Neural crest cell (in vitro differentiated cells): ENCODE measurements at regions not wholly inside any gene's neighbourhood (a gene's known extent, or its start where the extent isn't known, plus 50 kb on each side); places are given as distances from the start of the nearest gene placed in this dataset.
A peak's percentile ranks its signal among the peaks of the same experiment; 100 is the strongest.

Experiments
- DNase-seq: peaks from one replicate; pipeline ENCODE4 v3.0.0; 2021; ENCODE audit warnings: low read depth, mixed read lengths, low spot score
- H3K27ac Mint-ChIP-seq: one replicate; pipeline ENCODE4 v1.8.0; 2021; ENCODE audit warnings: mild to moderate bottlenecking, mixed read lengths; ENCODE audit not compliant: unreplicated experiment
- H3K27me3 Mint-ChIP-seq: 2 replicates; pipeline ENCODE4 v1.8.0; 2021; ENCODE audit warnings: low read depth, mild to moderate bottlenecking, mixed read lengths
- H3K36me3 Mint-ChIP-seq: 2 replicates; pipeline ENCODE4 v1.8.0; 2021; ENCODE audit warnings: low read depth, mild to moderate bottlenecking, mixed read lengths
- H3K4me1 Mint-ChIP-seq: 2 replicates; pipeline ENCODE4 v1.8.0; 2021; ENCODE audit warnings: mixed read lengths
- H3K4me3 Mint-ChIP-seq: one replicate; pipeline ENCODE4 v1.8.0; 2021; ENCODE audit warnings: mild to moderate bottlenecking, mixed read lengths
- H3K9me3 Mint-ChIP-seq: 2 replicates; pipeline ENCODE4 v1.8.0; 2021; ENCODE audit warnings: mixed read lengths
- TF ChIP-seq, protein P1 (sequence below): fragments of 200-600 bp; sonication (generic); conservative IDR thresholded peaks from 2 replicates; pipeline ENCODE4 v1.5.0; 2021; ENCODE audit warnings: antibody characterized with exemption, mild to moderate bottlenecking

DNA sequence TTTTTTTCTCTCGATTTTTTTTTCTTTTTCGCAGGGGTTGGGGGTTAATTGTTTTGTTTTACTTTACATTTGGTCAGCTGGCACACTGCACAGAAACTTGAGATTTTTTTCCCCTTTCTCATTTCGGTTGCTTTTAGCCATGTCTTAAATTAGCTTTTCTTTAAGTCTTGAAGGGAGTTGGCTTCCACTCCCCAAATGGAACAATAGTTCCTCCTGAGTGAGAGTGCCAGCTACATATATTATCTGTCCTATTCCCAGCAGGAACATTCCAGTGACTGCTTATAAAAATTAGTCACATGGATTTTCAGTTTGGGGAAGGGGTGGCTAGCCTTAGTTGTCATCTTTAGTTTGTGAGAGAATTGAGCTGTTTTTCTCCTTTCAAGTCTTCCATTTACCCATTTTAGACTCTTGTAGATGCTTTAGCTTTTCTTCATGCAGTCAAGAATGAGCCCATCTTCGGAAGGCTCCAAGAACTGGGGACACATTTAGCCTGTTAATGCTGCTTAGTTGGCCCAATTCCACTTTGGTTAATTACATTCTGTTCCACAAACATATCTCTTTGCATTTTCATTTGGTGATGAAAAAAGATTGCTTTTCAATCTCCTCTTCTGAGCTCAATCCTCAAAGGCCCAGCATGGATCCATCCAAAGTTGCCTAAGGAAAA, 510.1 kb upstream of the CXADR start:
- H3K4me3 Mint-ChIP-seq = no peak overlapping the region
- DNase-seq = no peak
- peaks cover 20% of the 10 kb centered on the region for H3K4me1 Mint-ChIP-seq
- TF ChIP-seq, protein P1, sequence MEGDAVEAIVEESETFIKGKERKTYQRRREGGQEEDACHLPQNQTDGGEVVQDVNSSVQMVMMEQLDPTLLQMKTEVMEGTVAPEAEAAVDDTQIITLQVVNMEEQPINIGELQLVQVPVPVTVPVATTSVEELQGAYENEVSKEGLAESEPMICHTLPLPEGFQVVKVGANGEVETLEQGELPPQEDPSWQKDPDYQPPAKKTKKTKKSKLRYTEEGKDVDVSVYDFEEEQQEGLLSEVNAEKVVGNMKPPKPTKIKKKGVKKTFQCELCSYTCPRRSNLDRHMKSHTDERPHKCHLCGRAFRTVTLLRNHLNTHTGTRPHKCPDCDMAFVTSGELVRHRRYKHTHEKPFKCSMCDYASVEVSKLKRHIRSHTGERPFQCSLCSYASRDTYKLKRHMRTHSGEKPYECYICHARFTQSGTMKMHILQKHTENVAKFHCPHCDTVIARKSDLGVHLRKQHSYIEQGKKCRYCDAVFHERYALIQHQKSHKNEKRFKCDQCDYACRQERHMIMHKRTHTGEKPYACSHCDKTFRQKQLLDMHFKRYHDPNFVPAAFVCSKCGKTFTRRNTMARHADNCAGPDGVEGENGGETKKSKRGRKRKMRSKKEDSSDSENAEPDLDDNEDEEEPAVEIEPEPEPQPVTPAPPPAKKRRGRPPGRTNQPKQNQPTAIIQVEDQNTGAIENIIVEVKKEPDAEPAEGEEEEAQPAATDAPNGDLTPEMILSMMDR = no peak
- no peaks in the 10 kb centered on the region for H3K27me3 Mint-ChIP-seq
- peaks cover 13% of the 10 kb centered on the region for H3K9me3 Mint-ChIP-seq
- H3K36me3 Mint-ChIP-seq = no peaks in the 10 kb centered on the region
- peak overlapping the region; percentile 67 for H3K27ac Mint-ChIP-seq

DNA sequence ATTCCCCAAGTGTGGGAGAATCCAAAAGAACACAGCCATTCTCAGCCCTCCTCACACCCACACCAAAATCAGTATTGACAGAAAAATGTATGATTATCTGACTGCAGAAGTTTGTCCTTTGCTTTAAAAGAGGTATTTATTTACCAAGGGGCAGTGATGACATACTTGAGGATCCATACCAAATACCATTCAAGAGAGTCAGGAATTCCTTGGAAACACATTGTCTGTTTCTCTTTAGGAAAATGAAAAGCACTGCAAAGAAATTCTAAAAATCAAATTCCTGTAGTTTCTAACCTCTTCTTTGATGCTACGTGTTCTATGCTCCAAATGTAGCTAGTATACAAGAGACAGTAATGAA, 509.6 kb upstream of the CXADR start:
- TF ChIP-seq, protein P1 = no peak
- H3K36me3 Mint-ChIP-seq = no peaks in the 10 kb centered on the region
- DNase-seq = no peak
- H3K27me3 Mint-ChIP-seq = no peaks in the 10 kb centered on the region
- H3K27ac Mint-ChIP-seq = peak overlapping the region; percentile 67
- H3K9me3 Mint-ChIP-seq = peaks cover 13% of the 10 kb centered on the region
- no peak overlapping the region for H3K4me3 Mint-ChIP-seq
- peaks cover 20% of the 10 kb centered on the region for H3K4me1 Mint-ChIP-seq

DNA sequence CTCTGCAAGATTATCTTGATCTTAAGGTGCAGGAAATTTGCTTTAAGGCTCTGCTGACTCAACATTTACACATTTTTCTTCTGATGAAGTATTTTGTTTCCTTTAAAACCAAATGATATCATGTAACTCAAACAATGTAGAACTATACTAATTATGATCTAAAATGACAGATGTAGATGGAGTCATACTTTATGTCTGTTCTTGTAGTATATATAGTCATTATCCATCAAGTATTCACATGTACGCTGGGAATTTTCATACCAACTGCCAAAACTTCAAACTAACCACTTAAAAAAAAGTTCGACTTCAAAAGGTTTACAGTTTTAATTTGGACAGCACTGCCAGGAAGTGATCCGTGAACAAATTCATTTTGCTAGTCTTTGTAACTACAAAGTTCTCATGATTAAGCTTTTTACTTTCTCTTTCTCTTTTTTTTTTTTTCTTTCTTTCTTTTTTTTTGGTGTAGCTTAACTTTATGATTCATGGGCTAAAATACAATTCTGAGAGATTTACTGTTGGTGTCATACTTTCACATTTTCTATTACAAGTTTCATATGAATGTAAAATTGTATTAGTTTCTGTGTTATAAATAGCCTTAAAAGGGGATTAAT, 509.0 kb upstream of the CXADR start:
- Mint-ChIP-seq H3K4me3 (no peak overlapping the region), H3K4me1 (peaks cover 20% of the 10 kb centered on the region), H3K36me3 (no peaks in the 10 kb centered on the region), H3K27me3 (no peaks in the 10 kb centered on the region), H3K27ac (no peak overlapping the region), H3K9me3 (peaks cover 12% of the 10 kb centered on the region)
- no peak for DNase-seq
- TF ChIP-seq, protein P1 = no peak

DNA sequence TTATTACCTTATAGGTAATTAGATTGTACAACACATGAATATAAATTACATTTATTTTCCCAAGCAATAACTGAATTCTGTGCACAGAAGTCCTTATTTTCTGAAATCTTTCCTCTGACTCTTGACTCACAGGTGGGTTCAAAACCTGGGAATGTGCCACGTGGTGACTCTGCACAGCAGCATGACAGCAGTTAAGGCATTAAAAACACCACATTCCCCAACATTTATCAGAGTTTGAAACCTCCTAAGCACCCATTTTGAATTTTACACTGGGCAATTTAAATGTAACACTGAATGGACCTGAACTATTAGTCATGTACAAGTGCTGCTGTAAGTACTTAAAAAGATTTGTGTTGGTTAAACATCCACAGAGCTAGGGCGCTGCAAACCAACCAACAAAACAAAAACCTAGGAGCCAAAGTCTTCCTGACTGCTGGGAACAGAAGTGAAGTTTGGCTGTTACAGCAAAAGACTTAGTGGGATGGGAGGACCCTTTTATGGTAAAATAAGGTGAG, 480.6 kb upstream of the CXADR start:
- TF ChIP-seq, protein P1 = no peak
- DNase-seq = no peak

DNA sequence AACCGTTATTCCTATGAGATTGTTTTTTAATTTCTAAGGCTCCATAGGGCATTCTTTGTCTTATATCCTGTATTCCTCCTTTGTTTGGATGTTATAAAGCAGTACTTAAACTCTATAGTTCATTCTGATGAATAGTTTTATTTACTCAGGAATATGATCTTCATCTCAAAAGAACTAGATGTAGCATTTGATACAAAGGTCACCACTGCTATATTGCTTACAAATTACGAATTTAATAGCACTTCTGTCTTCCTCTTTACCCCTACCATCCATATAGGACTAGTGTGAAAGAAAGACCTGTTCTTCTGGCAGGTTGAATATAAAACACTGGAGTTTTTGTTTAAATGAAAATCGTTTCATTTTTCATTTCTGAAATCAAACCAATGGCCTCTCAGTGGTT, 468.1 kb upstream of the CXADR start:
- no peak overlapping the region for H3K27ac Mint-ChIP-seq
- H3K36me3 Mint-ChIP-seq = peaks cover 5% of the 10 kb centered on the region
- peaks cover 8% of the 10 kb centered on the region for H3K9me3 Mint-ChIP-seq
- H3K27me3 Mint-ChIP-seq = no peaks in the 10 kb centered on the region
- TF ChIP-seq, protein P1 = no peak
- peaks cover 3% of the 10 kb centered on the region for H3K4me1 Mint-ChIP-seq
- no peak overlapping the region for H3K4me3 Mint-ChIP-seq
- no peak for DNase-seq

More for the DNA sequence above, 480.6 kb upstream of the CXADR start:
- peaks cover 5% of the 10 kb centered on the region for H3K36me3 Mint-ChIP-seq
- H3K27me3 Mint-ChIP-seq = no peaks in the 10 kb centered on the region
- H3K4me3 Mint-ChIP-seq = no peak overlapping the region
- H3K4me1 Mint-ChIP-seq = no peaks in the 10 kb centered on the region
- H3K9me3 Mint-ChIP-seq = peaks cover 9% of the 10 kb centered on the region
- no peak overlapping the region for H3K27ac Mint-ChIP-seq
